ENCODE measurements at regions not wholly inside any gene's neighbourhood (a gene's known extent, or its start where the extent isn't known, plus 50 kb on each side); places are given as distances from the start of the nearest gene placed in this dataset.

- intact Hi-C loops (cut with DNase I): no loop called here
- no peaks in the 10 kb centered on the region for H3K36me3 ChIP-seq
- DNase-seq (ENCODE audit: low spot score in 2 of 2): no peak
- no peaks in the 10 kb centered on the region for H3K27me3 ChIP-seq
- H3K27ac ChIP-seq: no peak overlapping the region
- H3K4me1 ChIP-seq: no peaks in the 10 kb centered on the region
- no peaks in the 10 kb centered on the region for H3K9me3 ChIP-seq
- no peak overlapping the region for H3K4me3 ChIP-seq
- TF ChIP-seq, protein P1, sequence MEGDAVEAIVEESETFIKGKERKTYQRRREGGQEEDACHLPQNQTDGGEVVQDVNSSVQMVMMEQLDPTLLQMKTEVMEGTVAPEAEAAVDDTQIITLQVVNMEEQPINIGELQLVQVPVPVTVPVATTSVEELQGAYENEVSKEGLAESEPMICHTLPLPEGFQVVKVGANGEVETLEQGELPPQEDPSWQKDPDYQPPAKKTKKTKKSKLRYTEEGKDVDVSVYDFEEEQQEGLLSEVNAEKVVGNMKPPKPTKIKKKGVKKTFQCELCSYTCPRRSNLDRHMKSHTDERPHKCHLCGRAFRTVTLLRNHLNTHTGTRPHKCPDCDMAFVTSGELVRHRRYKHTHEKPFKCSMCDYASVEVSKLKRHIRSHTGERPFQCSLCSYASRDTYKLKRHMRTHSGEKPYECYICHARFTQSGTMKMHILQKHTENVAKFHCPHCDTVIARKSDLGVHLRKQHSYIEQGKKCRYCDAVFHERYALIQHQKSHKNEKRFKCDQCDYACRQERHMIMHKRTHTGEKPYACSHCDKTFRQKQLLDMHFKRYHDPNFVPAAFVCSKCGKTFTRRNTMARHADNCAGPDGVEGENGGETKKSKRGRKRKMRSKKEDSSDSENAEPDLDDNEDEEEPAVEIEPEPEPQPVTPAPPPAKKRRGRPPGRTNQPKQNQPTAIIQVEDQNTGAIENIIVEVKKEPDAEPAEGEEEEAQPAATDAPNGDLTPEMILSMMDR (IDR thresholded peaks at IDR 0.05): no peak
Observed at GRCh38 chr11:98565311-98565710, 455.4 kb upstream of the CNTN5 start.

DNA sequence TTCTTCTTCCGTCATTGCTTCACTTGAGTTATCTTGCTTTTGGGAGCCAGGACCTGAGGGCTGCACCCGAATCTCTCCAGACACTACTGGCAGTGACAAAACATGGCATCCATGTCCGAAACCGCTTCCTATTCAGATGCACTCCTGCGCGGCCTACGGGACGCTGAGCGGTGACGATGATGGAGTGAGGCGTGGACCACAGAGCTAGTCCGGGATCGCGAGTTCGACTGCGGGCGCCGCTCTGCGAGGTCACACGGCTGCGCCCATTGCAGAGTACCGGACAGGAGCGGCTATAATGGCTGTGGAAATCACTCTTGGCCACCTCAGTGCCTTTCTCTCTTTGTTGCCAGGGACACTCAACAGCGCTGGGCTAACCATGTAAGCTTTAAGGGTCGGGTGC is 453.8 kb upstream of the CNTN5 start:
- Histone ChIP-seq H3K27ac (no peak overlapping the region), H3K36me3 (no peaks in the 10 kb centered on the region), H3K4me1 (no peaks in the 10 kb centered on the region), H3K27me3 (no peaks in the 10 kb centered on the region), H3K4me3 (no peak overlapping the region), H3K9me3 (no peaks in the 10 kb centered on the region)
- no peak for DNase-seq (ENCODE audit: low spot score in 2 of 2)
- TF ChIP-seq, protein P1 (IDR thresholded peaks at IDR 0.05): no peak
- intact Hi-C loops (cut with DNase I): no loop called here

- no peaks in the 10 kb centered on the region for H3K27me3 ChIP-seq
- no peaks in the 10 kb centered on the region for H3K4me1 ChIP-seq
- TF ChIP-seq, protein P1 (IDR thresholded peaks at IDR 0.05): no peak
- H3K27ac ChIP-seq: no peak overlapping the region
- intact Hi-C loops (cut with DNase I): no loop called here
- H3K9me3 ChIP-seq: no peaks in the 10 kb centered on the region
- no peaks in the 10 kb centered on the region for H3K36me3 ChIP-seq
- DNase-seq (ENCODE audit: low spot score in 2 of 2): no peak
- H3K4me3 ChIP-seq: no peak overlapping the region
Observed at GRCh38 chr11:98568013-98568412, 452.7 kb upstream of the CNTN5 start.

DNA sequence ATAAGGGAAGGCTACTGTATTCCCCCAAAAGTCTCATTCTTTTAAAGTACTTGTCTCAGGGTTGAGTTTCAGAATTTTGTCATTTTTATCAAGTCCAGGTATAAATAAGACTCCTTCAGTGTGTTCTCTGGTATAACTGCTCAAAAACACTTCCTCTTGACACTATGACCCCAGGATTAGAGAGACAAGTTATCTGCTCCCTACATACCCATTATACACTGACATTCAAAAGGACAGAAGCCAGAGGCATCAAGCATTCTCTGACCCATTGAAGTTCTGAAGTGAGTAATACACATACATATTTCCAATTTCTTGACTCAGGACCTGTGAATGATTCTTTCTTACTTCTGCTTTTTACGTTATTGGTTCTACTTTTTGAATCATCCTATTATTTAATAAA is 447.8 kb upstream of the CNTN5 start:
- no peaks in the 10 kb centered on the region for H3K9me3 ChIP-seq
- DNase-seq (ENCODE audit: low spot score in 2 of 2): no peak
- no peak overlapping the region for H3K27ac ChIP-seq
- TF ChIP-seq, protein P1 (IDR thresholded peaks at IDR 0.05): no peak
- H3K27me3 ChIP-seq: no peaks in the 10 kb centered on the region
- intact Hi-C loops (cut with DNase I): no loop called here
- no peak overlapping the region for H3K4me3 ChIP-seq
- H3K36me3 ChIP-seq: no peaks in the 10 kb centered on the region
- H3K4me1 ChIP-seq: no peaks in the 10 kb centered on the region

DNA sequence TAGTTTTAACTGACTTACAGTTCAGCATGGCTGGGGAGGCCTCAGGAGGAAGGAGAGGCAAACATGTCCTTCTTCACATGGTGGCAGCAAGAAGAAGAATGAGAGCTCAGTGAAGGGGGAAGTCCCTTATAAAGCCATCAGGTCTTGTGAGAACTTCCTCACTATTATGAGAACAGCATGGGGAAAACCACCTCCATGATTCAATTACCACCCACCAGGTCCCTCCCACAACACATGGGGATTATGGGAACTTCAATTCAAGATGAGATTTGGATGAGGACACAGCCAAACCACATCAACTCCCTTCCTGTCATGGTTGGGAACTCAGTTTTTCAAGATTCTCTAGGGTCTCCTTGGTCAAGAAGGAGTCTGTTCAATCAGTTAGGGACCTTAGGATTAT is 432.9 kb upstream of the CNTN5 start:
- Histone ChIP-seq H3K4me3 (no peak overlapping the region), H3K27ac (no peak overlapping the region), H3K9me3 (no peaks in the 10 kb centered on the region), H3K4me1 (no peaks in the 10 kb centered on the region), H3K27me3 (no peaks in the 10 kb centered on the region), H3K36me3 (no peaks in the 10 kb centered on the region)
- TF ChIP-seq, protein P1 (IDR thresholded peaks at IDR 0.05): no peak
- DNase-seq (ENCODE audit: low spot score in 2 of 2): no peak
- intact Hi-C loops (cut with DNase I): no loop called here

- H3K9me3 ChIP-seq: no peaks in the 10 kb centered on the region
- intact Hi-C loops (cut with DNase I): no loop called here
- H3K4me3 ChIP-seq: no peak overlapping the region
- no peak overlapping the region for H3K27ac ChIP-seq
- H3K36me3 ChIP-seq: no peaks in the 10 kb centered on the region
- H3K27me3 ChIP-seq: no peaks in the 10 kb centered on the region
- TF ChIP-seq, protein P1 (IDR thresholded peaks at IDR 0.05): no peak
- H3K4me1 ChIP-seq: no peaks in the 10 kb centered on the region
- DNase-seq (ENCODE audit: low spot score in 2 of 2): no peak
Observed at GRCh38 chr11:98589967-98590366, 430.8 kb upstream of the CNTN5 start.

Measured in ascending aorta (tissue), 2 donors.